ENCODE measurements at regions not wholly inside any gene's neighbourhood (a gene's known extent, or its start where the extent isn't known, plus 50 kb on each side); places are given as distances from the start of the nearest gene placed in this dataset.
A peak's percentile ranks its signal among the peaks of the same experiment; 100 is the strongest.
"Not testable (repeated sequence)": the region's sequence is repeated elsewhere in the genome, so short reads cannot be mapped to it uniquely, and the experiment has no call there.

- Mint-ChIP-seq H3K9me3 (no peaks in the 10 kb centered on the region), H3K4me3 (no peak overlapping the region), H3K27me3 (ENCODE audit: insufficient read depth) (peaks cover 22% of the 10 kb centered on the region), H3K27ac (no peak overlapping the region), H3K36me3 (ENCODE audit: low read depth) (no peaks in the 10 kb centered on the region), H3K4me1 (ENCODE audit: low read depth) (no peaks in the 10 kb centered on the region)
- no peak for TF ChIP-seq CTCF (IDR thresholded peaks at IDR 0.05)
- DNase-seq = no peak
Observed at GRCh38 chr1:157198619-157199420, 60.6 kb upstream of the ETV3 start.

- no peak for DNase-seq
- Mint-ChIP-seq H3K4me1 (ENCODE audit: low read depth) (no peaks in the 10 kb centered on the region), H3K27ac (no peak overlapping the region)
Observed at GRCh38 chr1:157197906-157198435, 59.8 kb upstream of the ETV3 start.

GRCh38 chr1:157196670-157197456 lies 58.7 kb upstream of the ETV3 start:
- H3K27me3 Mint-ChIP-seq (ENCODE audit: insufficient read depth) = peaks cover 18% of the 10 kb centered on the region
- H3K36me3 Mint-ChIP-seq (ENCODE audit: low read depth); H3K27ac Mint-ChIP-seq; H3K4me1 Mint-ChIP-seq (ENCODE audit: low read depth); DNase-seq; H3K4me3 Mint-ChIP-seq; H3K9me3 Mint-ChIP-seq: not testable (repeated sequence)
- TF ChIP-seq CTCF (IDR thresholded peaks at IDR 0.05) = peak; percentile 74

More at GRCh38 chr1:157197906-157198435, 59.8 kb upstream of the ETV3 start:
- H3K36me3 Mint-ChIP-seq (ENCODE audit: low read depth) = no peaks in the 10 kb centered on the region
- no peaks in the 10 kb centered on the region for H3K9me3 Mint-ChIP-seq
- H3K27me3 Mint-ChIP-seq (ENCODE audit: insufficient read depth) = peaks cover 17% of the 10 kb centered on the region
- H3K4me3 Mint-ChIP-seq = no peak overlapping the region
- no peak for TF ChIP-seq CTCF (IDR thresholded peaks at IDR 0.05)

GRCh38 chr1:157196245-157196543 lies 58.0 kb upstream of the ETV3 start:
- no peak for DNase-seq
- H3K4me3 Mint-ChIP-seq = no peak overlapping the region
- H3K9me3 Mint-ChIP-seq = no peaks in the 10 kb centered on the region
- no peaks in the 10 kb centered on the region for H3K36me3 Mint-ChIP-seq (ENCODE audit: low read depth)
- H3K27me3 Mint-ChIP-seq (ENCODE audit: insufficient read depth) = peaks cover 16% of the 10 kb centered on the region
- H3K27ac Mint-ChIP-seq = no peak overlapping the region
- no peak for TF ChIP-seq CTCF (IDR thresholded peaks at IDR 0.05)
- no peaks in the 10 kb centered on the region for H3K4me1 Mint-ChIP-seq (ENCODE audit: low read depth)

- Mint-ChIP-seq H3K36me3 (ENCODE audit: low read depth) (no peaks in the 10 kb centered on the region), H3K4me3 (no peak overlapping the region), H3K27ac (no peak overlapping the region), H3K4me1 (ENCODE audit: low read depth) (no peaks in the 10 kb centered on the region), H3K27me3 (ENCODE audit: insufficient read depth) (peaks cover 18% of the 10 kb centered on the region), H3K9me3 (no peaks in the 10 kb centered on the region)
- no peak for DNase-seq
- TF ChIP-seq CTCF (IDR thresholded peaks at IDR 0.05) = no peak
Observed at GRCh38 chr1:157195521-157196244, 57.5 kb upstream of the ETV3 start.

All from HFFc6 (cell line).